H1 (cell line): ENCODE measurements at regions not wholly inside any gene's neighbourhood (a gene's known extent, or its start where the extent isn't known, plus 50 kb on each side); places are given as distances from the start of the nearest gene placed in this dataset.

Source experiments
- ASH2L ChIP-seq: fragments of 200-600, 300-600 bp; sonication (generic); IDR thresholded peaks from one replicate; pipeline ENCODE4 v1.7.1; 2017; ENCODE audit warnings: low read length
- CBX5 ChIP-seq: fragments of 300-800, 300-1000 bp; sonication (generic); IDR thresholded peaks from 2 replicates; pipeline ENCODE4 v1.7.1; 2016; ENCODE audit warnings: antibody characterized with exemption, low read length, low read depth

DNA sequence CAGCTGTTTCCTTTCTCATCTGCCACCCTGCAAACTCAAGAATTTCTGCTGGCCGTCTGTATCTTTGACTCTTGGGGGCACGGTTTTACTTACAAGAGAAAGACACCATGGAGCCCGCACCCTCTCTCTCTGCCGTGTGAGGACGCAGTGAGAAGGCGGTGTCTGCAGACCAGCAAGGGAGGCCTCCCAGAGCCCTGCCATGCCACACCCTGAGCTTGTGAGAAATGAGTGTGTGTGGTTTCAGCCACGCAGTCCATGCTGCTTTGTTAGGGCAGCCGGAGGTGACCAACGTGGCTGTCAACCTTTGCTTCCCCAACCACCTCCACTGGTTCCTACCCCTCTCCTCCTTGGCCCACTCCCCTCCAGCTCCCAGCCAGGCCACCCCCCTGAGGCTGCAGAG lies 70.1 kb upstream of the NUP50 start (continued):
- TF ChIP-seq CBX5, result no peak
- TF ChIP-seq ASH2L, result no peak
